Panc1 (cell line): ENCODE measurements at regions not wholly inside any gene's neighbourhood (a gene's known extent, or its start where the extent isn't known, plus 50 kb on each side); places are given as distances from the start of the nearest gene placed in this dataset.

Source experiments
- ATAC-seq: fragments of 200-7000 bp; cut with Tn5 transposase; 2 replicates; pipeline ENCODE4 v1.9.1; 2020; ENCODE audit warnings: mild to moderate bottlenecking, moderate library complexity
- BruUV-seq: library from RNA; stranded (reverse); fragments of 400-500 nt; replicated peaks from 2 replicates; lab custom pipeline; 2021; lab: Mats Ljungman, UMichigan
- CTCF ChIA-PET: fragments of 300-600 bp; sonication (Branson Sonifier 250); formaldehyde crosslinking; loops from one replicate; lab custom pipeline; 2022; ENCODE audit warnings: antibody characterized with exemption; lab: Charles Lee
- POLR2A ChIA-PET: fragments of 300-600 bp; sonication (Branson Sonifier 250); formaldehyde crosslinking; loops from one replicate; lab custom pipeline; 2022; ENCODE audit warnings: antibody characterized with exemption; lab: Charles Lee
- DNase-seq: peaks from one replicate; pipeline ENCODE4 v3.0.0-alpha.2; 2010; ENCODE audit warnings: low read depth, low spot score
- H3K27ac ChIP-seq: 2 replicates; pipeline ENCODE4 v1.5.1; 2011; ENCODE audit warnings: mild to moderate bottlenecking, low read length, inconsistent platforms
- H3K27me3 ChIP-seq: fragments of 200-500 bp; sonication (Bioruptor generic); 2 replicates; pipeline ENCODE4 v1.6.0; 2014; ENCODE audit warnings: low read length, inconsistent platforms; ENCODE audit not compliant: control insufficient read depth, insufficient read depth
- H3K36me3 ChIP-seq: fragments of 200-500 bp; sonication (Bioruptor generic); 2 replicates; pipeline ENCODE4 v1.5.1; 2014; ENCODE audit warnings: inconsistent platforms, mild to moderate bottlenecking, low read length, moderate library complexity; ENCODE audit not compliant: control insufficient read depth, insufficient read depth
- H3K4me1 ChIP-seq: 2 replicates; pipeline ENCODE4 v1.5.1; 2011; ENCODE audit warnings: inconsistent platforms, mild to moderate bottlenecking, low read length, moderate library complexity; ENCODE audit not compliant: control insufficient read depth, insufficient read depth
- H3K4me3 ChIP-seq, 2 experiments: 2 replicates each; pipeline ENCODE4 v1.5.1; 2011 to 2012; ENCODE audit warnings: low read depth in 2 of 2, low read length in 2 of 2, mild to moderate bottlenecking in 2 of 2, inconsistent platforms in 1 of 2, moderate library complexity in 1 of 2
- H3K9me3 ChIP-seq: fragments of 200-500 bp; sonication (Bioruptor generic); 2 replicates; pipeline ENCODE4 v1.5.1; 2014; ENCODE audit warnings: low read depth, mild to moderate bottlenecking, inconsistent platforms, low read length, moderate library complexity; ENCODE audit not compliant: control insufficient read depth, insufficient read depth
- POLR2AphosphoS5 ChIP-seq: IDR thresholded peaks from 2 replicates; pipeline ENCODE4 v1.6.1; 2012; ENCODE audit warnings: mild to moderate bottlenecking, low read depth, low read length, moderate library complexity
- SIN3A ChIP-seq: IDR thresholded peaks from 2 replicates; pipeline ENCODE4 v1.6.1; 2012; ENCODE audit warnings: low read depth, mild to moderate bottlenecking, low read length, moderate library complexity, borderline replicate concordance; ENCODE audit not compliant: insufficient read depth
- TCF7L2 ChIP-seq: IDR thresholded peaks from 2 replicates; pipeline ENCODE4 v1.6.1; 2011; ENCODE audit warnings: mild to moderate bottlenecking, low read depth, low read length, inconsistent platforms
- in situ Hi-C: cut with HindIII; loops from 2 replicates; pipeline ENCODE4 v1.10.0; 2016; ENCODE audit warnings: low sequenced_read_pairs, low pct_unique_long_range_greater_than_20kb
- intact Hi-C: fragments of 100-400 bp; cut with micrococcal nuclease; formaldehyde crosslinking; loops from one replicate; pipeline ENCODE4 v1.10.0; 2022; ENCODE audit not compliant: unreplicated experiment
- TF ChIP-seq, protein P1 (sequence below): fragments of 450-650 bp; IDR thresholded peaks from 2 replicates; pipeline ENCODE4 v1.5.1; 2017; ENCODE audit warnings: mild to moderate bottlenecking
- TF ChIP-seq, protein P2 (sequence below), 2 experiments: IDR thresholded peaks; 2 replicates each; pipeline ENCODE4 v1.6.1; 2011 to 2012; ENCODE audit warnings: low read depth in 2 of 2, control low read depth in 1 of 2, low read length in 1 of 2, mild to moderate bottlenecking in 1 of 2, moderate library complexity in 1 of 2; ENCODE audit not compliant: insufficient read depth in 1 of 2

DNA sequence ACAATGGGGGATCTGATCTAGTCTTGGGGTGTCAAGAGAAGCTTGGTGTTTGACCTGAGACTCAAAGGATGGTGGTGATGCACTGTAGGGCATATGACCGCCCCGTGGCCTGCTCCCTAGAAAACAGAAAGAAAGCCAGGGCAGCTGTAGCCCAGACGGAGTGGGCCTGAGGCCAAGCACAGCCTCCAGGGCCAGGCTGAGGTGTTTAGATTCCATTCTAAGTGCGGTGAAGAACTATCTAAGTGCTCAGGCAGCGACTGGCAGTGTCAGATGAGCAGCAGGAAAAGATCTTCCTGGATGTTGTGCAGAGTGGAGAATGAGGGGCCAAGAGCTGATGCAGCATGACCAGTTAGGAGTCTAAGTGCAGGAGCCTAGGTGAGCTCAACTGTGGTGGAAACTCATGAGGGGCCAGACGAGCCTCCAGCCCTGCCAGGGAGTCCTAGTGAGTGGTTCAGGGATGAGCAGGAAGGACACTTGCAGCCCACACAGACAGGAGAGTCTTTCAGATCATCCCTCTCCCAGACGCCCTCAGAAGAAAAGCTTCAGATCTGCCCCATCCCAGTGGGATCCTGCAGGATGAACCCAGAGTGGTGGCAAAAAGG lies 314.2 kb upstream of the CCL2 start:
- Histone ChIP-seq H3K27ac (no peak overlapping the region), H3K9me3 (no peaks in the 10 kb centered on the region), H3K4me1 (no peaks in the 10 kb centered on the region), H3K4me3 (no peak overlapping the region), H3K27me3 (no peaks in the 10 kb centered on the region), H3K36me3 (no peaks in the 10 kb centered on the region)
- intact Hi-C loops (no loop called here), in situ Hi-C loops (no loop called here)
- ChIA-PET CTCF (no interaction called here), POLR2A (no interaction called here)
- TF ChIP-seq, protein P1, sequence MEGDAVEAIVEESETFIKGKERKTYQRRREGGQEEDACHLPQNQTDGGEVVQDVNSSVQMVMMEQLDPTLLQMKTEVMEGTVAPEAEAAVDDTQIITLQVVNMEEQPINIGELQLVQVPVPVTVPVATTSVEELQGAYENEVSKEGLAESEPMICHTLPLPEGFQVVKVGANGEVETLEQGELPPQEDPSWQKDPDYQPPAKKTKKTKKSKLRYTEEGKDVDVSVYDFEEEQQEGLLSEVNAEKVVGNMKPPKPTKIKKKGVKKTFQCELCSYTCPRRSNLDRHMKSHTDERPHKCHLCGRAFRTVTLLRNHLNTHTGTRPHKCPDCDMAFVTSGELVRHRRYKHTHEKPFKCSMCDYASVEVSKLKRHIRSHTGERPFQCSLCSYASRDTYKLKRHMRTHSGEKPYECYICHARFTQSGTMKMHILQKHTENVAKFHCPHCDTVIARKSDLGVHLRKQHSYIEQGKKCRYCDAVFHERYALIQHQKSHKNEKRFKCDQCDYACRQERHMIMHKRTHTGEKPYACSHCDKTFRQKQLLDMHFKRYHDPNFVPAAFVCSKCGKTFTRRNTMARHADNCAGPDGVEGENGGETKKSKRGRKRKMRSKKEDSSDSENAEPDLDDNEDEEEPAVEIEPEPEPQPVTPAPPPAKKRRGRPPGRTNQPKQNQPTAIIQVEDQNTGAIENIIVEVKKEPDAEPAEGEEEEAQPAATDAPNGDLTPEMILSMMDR = no peak
- no peak for TF ChIP-seq POLR2AphosphoS5
- no peak for TF ChIP-seq TCF7L2
- TF ChIP-seq SIN3A = no peak
- TF ChIP-seq, protein P2, sequence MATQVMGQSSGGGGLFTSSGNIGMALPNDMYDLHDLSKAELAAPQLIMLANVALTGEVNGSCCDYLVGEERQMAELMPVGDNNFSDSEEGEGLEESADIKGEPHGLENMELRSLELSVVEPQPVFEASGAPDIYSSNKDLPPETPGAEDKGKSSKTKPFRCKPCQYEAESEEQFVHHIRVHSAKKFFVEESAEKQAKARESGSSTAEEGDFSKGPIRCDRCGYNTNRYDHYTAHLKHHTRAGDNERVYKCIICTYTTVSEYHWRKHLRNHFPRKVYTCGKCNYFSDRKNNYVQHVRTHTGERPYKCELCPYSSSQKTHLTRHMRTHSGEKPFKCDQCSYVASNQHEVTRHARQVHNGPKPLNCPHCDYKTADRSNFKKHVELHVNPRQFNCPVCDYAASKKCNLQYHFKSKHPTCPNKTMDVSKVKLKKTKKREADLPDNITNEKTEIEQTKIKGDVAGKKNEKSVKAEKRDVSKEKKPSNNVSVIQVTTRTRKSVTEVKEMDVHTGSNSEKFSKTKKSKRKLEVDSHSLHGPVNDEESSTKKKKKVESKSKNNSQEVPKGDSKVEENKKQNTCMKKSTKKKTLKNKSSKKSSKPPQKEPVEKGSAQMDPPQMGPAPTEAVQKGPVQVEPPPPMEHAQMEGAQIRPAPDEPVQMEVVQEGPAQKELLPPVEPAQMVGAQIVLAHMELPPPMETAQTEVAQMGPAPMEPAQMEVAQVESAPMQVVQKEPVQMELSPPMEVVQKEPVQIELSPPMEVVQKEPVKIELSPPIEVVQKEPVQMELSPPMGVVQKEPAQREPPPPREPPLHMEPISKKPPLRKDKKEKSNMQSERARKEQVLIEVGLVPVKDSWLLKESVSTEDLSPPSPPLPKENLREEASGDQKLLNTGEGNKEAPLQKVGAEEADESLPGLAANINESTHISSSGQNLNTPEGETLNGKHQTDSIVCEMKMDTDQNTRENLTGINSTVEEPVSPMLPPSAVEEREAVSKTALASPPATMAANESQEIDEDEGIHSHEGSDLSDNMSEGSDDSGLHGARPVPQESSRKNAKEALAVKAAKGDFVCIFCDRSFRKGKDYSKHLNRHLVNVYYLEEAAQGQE (IDR thresholded peaks at IDR 0.05; ENCODE audit: insufficient read depth in 1 of 2, low read depth in 2 of 2, low read length in 1 of 2) = no peak
- ATAC-seq (no peak), DNase-seq (no peak)
- BruUV-seq = no TSS peak

DNA sequence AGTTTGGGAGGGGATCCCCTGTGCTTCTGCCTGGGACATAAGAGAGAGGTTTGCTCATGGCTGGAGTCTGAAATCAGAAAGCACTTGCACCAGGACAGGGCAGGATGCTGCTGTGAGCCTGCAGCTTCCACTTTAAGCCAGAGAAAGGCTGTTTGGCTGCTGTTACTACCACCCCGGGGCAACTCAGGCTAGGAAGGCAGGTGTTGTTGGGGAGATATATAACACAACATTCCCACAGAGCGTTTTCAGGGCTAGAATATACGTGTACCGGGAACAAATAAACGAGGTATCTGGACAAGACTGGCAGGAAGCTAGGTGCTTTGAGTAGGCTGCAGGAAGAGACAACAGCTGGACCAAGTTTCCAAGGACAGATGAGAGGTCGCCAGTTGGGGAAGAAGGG lies 313.3 kb upstream of the CCL2 start:
- ATAC-seq = no peak
- Histone ChIP-seq H3K27me3 (no peaks in the 10 kb centered on the region), H3K4me1 (no peaks in the 10 kb centered on the region), H3K9me3 (no peaks in the 10 kb centered on the region), H3K4me3 (no peak overlapping the region), H3K36me3 (no peaks in the 10 kb centered on the region), H3K27ac (no peak overlapping the region)
- no TSS peak for BruUV-seq
- CTCF ChIA-PET = no interaction called here
- intact Hi-C loops (no loop called here), in situ Hi-C loops (no loop called here)
- TF ChIP-seq TCF7L2 = no peak
- TF ChIP-seq POLR2AphosphoS5 = no peak
- TF ChIP-seq SIN3A = no peak
- TF ChIP-seq, protein P1 = no peak
- TF ChIP-seq, protein P2 (IDR thresholded peaks at IDR 0.05; ENCODE audit: insufficient read depth in 1 of 2, low read depth in 2 of 2, low read length in 1 of 2) = no peak
- POLR2A ChIA-PET = no interaction called here
- no peak for DNase-seq
